GM23338 (cell line): ENCODE measurements at regions not wholly inside any gene's neighbourhood (a gene's known extent, or its start where the extent isn't known, plus 50 kb on each side); places are given as distances from the start of the nearest gene placed in this dataset.

ENCODE experiments used
- CREB1 ChIP-seq: fragments of 250-450 bp; sonication (Bioruptor Pico); IDR thresholded peaks from 2 replicates; pipeline ENCODE4 v1.5.0; 2020; ENCODE audit warnings: low read depth, mild to moderate bottlenecking, moderate library complexity
- EZH2 ChIP-seq: fragments of 200-600 bp; sonication (generic); IDR thresholded peaks from one replicate; pipeline ENCODE4 v1.8.0; 2017; ENCODE audit warnings: antibody characterized with exemption, mild to moderate bottlenecking, low read depth; ENCODE audit not compliant: unreplicated experiment
- EZH2phosphoT487 ChIP-seq: fragments of 200-600 bp; sonication (generic); IDR thresholded peaks from one replicate; pipeline ENCODE4 v1.8.1; 2018; ENCODE audit warnings: antibody characterized with exemption; ENCODE audit not compliant: unreplicated experiment
- JUNB ChIP-seq: IDR thresholded peaks from one replicate; pipeline ENCODE4 v1.6.1; 2016; ENCODE audit warnings: antibody characterized with exemption; ENCODE audit not compliant: unreplicated experiment
- NANOG ChIP-seq: IDR thresholded peaks from 2 replicates; pipeline ENCODE4 v1.6.1; 2016; ENCODE audit warnings: antibody characterized with exemption, borderline replicate concordance
- POLR2AphosphoS5 ChIP-seq: IDR thresholded peaks from 2 replicates; pipeline ENCODE4 v1.6.1; 2016; ENCODE audit warnings: antibody characterized with exemption, low read depth
- STAT1 ChIP-seq: IDR thresholded peaks from one replicate; pipeline ENCODE4 v1.6.1; 2016; ENCODE audit warnings: antibody characterized with exemption; ENCODE audit not compliant: unreplicated experiment
- TF ChIP-seq, protein P1 (sequence below), 2 experiments: fragments of 200-600 bp in 1 of 2; sonication (generic) in 1 of 2; conservative IDR thresholded peaks; 2 replicates each; pipeline versions ENCODE4 v1.5.1 to v1.6.1; 2016 to 2017; ENCODE audit warnings: antibody characterized with exemption in 2 of 2, low read depth in 2 of 2, mild to moderate bottlenecking in 2 of 2, moderate library complexity in 1 of 2
- TF ChIP-seq, protein P2 (sequence below): IDR thresholded peaks from one replicate; pipeline ENCODE4 v1.6.1; 2018; ENCODE audit warnings: antibody characterized with exemption; ENCODE audit not compliant: unreplicated experiment
- TF ChIP-seq, protein P3 (sequence below): IDR thresholded peaks from 2 replicates; pipeline ENCODE4 v1.6.1; 2016; ENCODE audit warnings: antibody characterized with exemption

DNA sequence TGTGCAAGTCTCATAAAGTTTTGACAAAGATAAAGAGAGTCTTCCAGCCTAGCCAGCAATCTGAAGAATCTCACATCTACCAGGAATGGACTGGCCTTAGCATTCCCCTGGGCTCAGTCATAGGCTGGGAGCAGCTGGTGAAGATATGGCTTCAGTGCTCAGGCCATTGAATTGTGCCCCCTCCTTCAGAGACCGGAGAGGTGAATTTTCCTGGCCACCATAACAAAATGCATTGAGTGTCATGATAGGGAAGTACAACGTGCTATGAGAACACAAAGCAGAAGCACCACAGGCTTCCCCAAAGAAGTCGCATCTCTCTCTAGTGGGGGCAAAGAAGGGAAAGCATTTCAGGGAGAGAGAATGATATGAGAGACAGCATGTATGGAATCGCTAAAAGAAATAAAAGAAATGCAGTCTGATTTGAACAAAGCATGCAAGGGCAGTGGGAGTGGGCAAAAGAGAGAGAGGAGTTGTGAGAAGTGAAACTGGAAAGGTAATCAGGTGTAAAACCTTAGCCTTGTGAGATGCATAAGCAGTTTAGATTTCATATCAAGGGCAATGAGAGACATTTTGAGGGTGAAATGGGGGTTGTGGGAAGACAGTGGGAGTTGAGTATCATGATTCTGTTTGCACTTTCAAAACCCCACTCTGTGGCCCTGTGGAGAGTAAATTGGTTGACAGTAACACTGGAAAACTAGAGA is 57.1 kb upstream of the NMUR2 start:
- TF ChIP-seq, protein P1, sequence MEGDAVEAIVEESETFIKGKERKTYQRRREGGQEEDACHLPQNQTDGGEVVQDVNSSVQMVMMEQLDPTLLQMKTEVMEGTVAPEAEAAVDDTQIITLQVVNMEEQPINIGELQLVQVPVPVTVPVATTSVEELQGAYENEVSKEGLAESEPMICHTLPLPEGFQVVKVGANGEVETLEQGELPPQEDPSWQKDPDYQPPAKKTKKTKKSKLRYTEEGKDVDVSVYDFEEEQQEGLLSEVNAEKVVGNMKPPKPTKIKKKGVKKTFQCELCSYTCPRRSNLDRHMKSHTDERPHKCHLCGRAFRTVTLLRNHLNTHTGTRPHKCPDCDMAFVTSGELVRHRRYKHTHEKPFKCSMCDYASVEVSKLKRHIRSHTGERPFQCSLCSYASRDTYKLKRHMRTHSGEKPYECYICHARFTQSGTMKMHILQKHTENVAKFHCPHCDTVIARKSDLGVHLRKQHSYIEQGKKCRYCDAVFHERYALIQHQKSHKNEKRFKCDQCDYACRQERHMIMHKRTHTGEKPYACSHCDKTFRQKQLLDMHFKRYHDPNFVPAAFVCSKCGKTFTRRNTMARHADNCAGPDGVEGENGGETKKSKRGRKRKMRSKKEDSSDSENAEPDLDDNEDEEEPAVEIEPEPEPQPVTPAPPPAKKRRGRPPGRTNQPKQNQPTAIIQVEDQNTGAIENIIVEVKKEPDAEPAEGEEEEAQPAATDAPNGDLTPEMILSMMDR (conservative IDR thresholded peaks at IDR 0.05; ENCODE audit: low read depth in 2 of 2) = no peak
- TF ChIP-seq POLR2AphosphoS5 = no peak
- TF ChIP-seq, protein P2, sequence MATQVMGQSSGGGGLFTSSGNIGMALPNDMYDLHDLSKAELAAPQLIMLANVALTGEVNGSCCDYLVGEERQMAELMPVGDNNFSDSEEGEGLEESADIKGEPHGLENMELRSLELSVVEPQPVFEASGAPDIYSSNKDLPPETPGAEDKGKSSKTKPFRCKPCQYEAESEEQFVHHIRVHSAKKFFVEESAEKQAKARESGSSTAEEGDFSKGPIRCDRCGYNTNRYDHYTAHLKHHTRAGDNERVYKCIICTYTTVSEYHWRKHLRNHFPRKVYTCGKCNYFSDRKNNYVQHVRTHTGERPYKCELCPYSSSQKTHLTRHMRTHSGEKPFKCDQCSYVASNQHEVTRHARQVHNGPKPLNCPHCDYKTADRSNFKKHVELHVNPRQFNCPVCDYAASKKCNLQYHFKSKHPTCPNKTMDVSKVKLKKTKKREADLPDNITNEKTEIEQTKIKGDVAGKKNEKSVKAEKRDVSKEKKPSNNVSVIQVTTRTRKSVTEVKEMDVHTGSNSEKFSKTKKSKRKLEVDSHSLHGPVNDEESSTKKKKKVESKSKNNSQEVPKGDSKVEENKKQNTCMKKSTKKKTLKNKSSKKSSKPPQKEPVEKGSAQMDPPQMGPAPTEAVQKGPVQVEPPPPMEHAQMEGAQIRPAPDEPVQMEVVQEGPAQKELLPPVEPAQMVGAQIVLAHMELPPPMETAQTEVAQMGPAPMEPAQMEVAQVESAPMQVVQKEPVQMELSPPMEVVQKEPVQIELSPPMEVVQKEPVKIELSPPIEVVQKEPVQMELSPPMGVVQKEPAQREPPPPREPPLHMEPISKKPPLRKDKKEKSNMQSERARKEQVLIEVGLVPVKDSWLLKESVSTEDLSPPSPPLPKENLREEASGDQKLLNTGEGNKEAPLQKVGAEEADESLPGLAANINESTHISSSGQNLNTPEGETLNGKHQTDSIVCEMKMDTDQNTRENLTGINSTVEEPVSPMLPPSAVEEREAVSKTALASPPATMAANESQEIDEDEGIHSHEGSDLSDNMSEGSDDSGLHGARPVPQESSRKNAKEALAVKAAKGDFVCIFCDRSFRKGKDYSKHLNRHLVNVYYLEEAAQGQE = no peak
- no peak for TF ChIP-seq EZH2
- TF ChIP-seq EZH2phosphoT487 = no peak
- no peak for TF ChIP-seq CREB1
- TF ChIP-seq NANOG = no peak
- no peak for TF ChIP-seq STAT1
- no peak for TF ChIP-seq JUNB
- TF ChIP-seq, protein P3, sequence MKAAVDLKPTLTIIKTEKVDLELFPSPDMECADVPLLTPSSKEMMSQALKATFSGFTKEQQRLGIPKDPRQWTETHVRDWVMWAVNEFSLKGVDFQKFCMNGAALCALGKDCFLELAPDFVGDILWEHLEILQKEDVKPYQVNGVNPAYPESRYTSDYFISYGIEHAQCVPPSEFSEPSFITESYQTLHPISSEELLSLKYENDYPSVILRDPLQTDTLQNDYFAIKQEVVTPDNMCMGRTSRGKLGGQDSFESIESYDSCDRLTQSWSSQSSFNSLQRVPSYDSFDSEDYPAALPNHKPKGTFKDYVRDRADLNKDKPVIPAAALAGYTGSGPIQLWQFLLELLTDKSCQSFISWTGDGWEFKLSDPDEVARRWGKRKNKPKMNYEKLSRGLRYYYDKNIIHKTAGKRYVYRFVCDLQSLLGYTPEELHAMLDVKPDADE = no peak
